ENCODE measurements at regions not wholly inside any gene's neighbourhood (a gene's known extent, or its start where the extent isn't known, plus 50 kb on each side); places are given as distances from the start of the nearest gene placed in this dataset.
A peak's percentile ranks its signal among the peaks of the same experiment; 100 is the strongest.

- no peak for DNase-seq
- in situ Hi-C loops (cut with HindIII; ENCODE audit: low pct_ligation_motif_present, low pct_unique_long_range_greater_than_20kb, low sequenced_read_pairs): no loop called here
Measured at GRCh38 chr9:89969881-89970639, 365.2 kb downstream of the GADD45G start.

- in situ Hi-C loops (cut with HindIII; ENCODE audit: low pct_ligation_motif_present, low pct_unique_long_range_greater_than_20kb, low sequenced_read_pairs): no loop called here
- DNase-seq: no peak
Measured at GRCh38 chr9:89970701-89971100, 365.9 kb downstream of the GADD45G start.

- in situ Hi-C loops (cut with HindIII; ENCODE audit: low pct_ligation_motif_present, low pct_unique_long_range_greater_than_20kb, low sequenced_read_pairs): no loop called here
Measured at GRCh38 chr9:89972535-89972934, 367.7 kb downstream of the GADD45G start.

GRCh38 chr9:89974582-89974981, 369.8 kb downstream of the GADD45G start:
- in situ Hi-C loops (cut with HindIII; ENCODE audit: low pct_ligation_motif_present, low pct_unique_long_range_greater_than_20kb, low sequenced_read_pairs): no loop called here
- no peak for DNase-seq

More at GRCh38 chr9:89972535-89972934, 367.7 kb downstream of the GADD45G start:
- DNase-seq: no peak

GRCh38 chr9:89975024-89975423, 370.2 kb downstream of the GADD45G start:
- no peak for DNase-seq
- in situ Hi-C loops (cut with HindIII; ENCODE audit: low pct_ligation_motif_present, low pct_unique_long_range_greater_than_20kb, low sequenced_read_pairs): no loop called here

GRCh38 chr9:89975630-89976029, 370.8 kb downstream of the GADD45G start:
- in situ Hi-C loops (cut with HindIII; ENCODE audit: low pct_ligation_motif_present, low pct_unique_long_range_greater_than_20kb, low sequenced_read_pairs): no loop called here
- no peak for DNase-seq

GRCh38 chr9:89978185-89978584, 373.4 kb downstream of the GADD45G start:
- in situ Hi-C loops (cut with HindIII; ENCODE audit: low pct_ligation_motif_present, low pct_unique_long_range_greater_than_20kb, low sequenced_read_pairs): no loop called here
- peak; percentile 13 for DNase-seq

- DNase-seq: no peak
- in situ Hi-C loops (cut with HindIII; ENCODE audit: low pct_ligation_motif_present, low pct_unique_long_range_greater_than_20kb, low sequenced_read_pairs): no loop called here
Measured at GRCh38 chr9:89980600-89980999, 375.8 kb downstream of the GADD45G start.

- DNase-seq: no peak
- in situ Hi-C loops (cut with HindIII; ENCODE audit: low pct_ligation_motif_present, low pct_unique_long_range_greater_than_20kb, low sequenced_read_pairs): no loop called here
Measured at GRCh38 chr9:89982016-89982415, 377.2 kb downstream of the GADD45G start.

GRCh38 chr9:89983411-89983810, 378.6 kb downstream of the GADD45G start:
- in situ Hi-C loops (cut with HindIII; ENCODE audit: low pct_ligation_motif_present, low pct_unique_long_range_greater_than_20kb, low sequenced_read_pairs): no loop called here
- DNase-seq: no peak

- no peak for DNase-seq
- in situ Hi-C loops (cut with HindIII; ENCODE audit: low pct_ligation_motif_present, low pct_unique_long_range_greater_than_20kb, low sequenced_read_pairs): no loop called here
Measured at GRCh38 chr9:89984214-89984613, 379.4 kb downstream of the GADD45G start.

- DNase-seq: no peak
- in situ Hi-C loops (cut with HindIII; ENCODE audit: low pct_ligation_motif_present, low pct_unique_long_range_greater_than_20kb, low sequenced_read_pairs): no loop called here
Measured at GRCh38 chr9:89985068-89985467, 380.3 kb downstream of the GADD45G start.

- in situ Hi-C loops (cut with HindIII; ENCODE audit: low pct_ligation_motif_present, low pct_unique_long_range_greater_than_20kb, low sequenced_read_pairs): no loop called here
- no peak for DNase-seq
Measured at GRCh38 chr9:89986190-89986589, 381.4 kb downstream of the GADD45G start.

GRCh38 chr9:89988458-89988857, 383.6 kb downstream of the GADD45G start:
- DNase-seq: no peak

GRCh38 chr9:89991204-89991790, 386.5 kb downstream of the GADD45G start:
- in situ Hi-C loops (cut with HindIII; ENCODE audit: low pct_ligation_motif_present, low pct_unique_long_range_greater_than_20kb, low sequenced_read_pairs): no loop called here
- no peak for DNase-seq

More at GRCh38 chr9:89988458-89988857, 383.6 kb downstream of the GADD45G start:
- in situ Hi-C loops (cut with HindIII; ENCODE audit: low pct_ligation_motif_present, low pct_unique_long_range_greater_than_20kb, low sequenced_read_pairs): no loop called here

GRCh38 chr9:89992326-89993198, 387.8 kb downstream of the GADD45G start:
- no peak for DNase-seq
- in situ Hi-C loops (cut with HindIII; ENCODE audit: low pct_ligation_motif_present, low pct_unique_long_range_greater_than_20kb, low sequenced_read_pairs): no loop called here

GRCh38 chr9:89993678-89994630, 389.1 kb downstream of the GADD45G start:
- in situ Hi-C loops (cut with HindIII; ENCODE audit: low pct_ligation_motif_present, low pct_unique_long_range_greater_than_20kb, low sequenced_read_pairs): no loop called here
- no peak for DNase-seq

- no peak for DNase-seq
- in situ Hi-C loops (cut with HindIII; ENCODE audit: low pct_ligation_motif_present, low pct_unique_long_range_greater_than_20kb, low sequenced_read_pairs): no loop called here
Measured at GRCh38 chr9:89994988-89995613, 390.3 kb downstream of the GADD45G start.

All from ACHN (cell line).